Epidermal melanocyte (primary cell): ENCODE measurements at regions not wholly inside any gene's neighbourhood (a gene's known extent, or its start where the extent isn't known, plus 50 kb on each side); places are given as distances from the start of the nearest gene placed in this dataset.

Experiments used
- DNase-seq: peaks from one replicate; pipeline ENCODE4 v3.0.0; 2011; ENCODE audit warnings: low spot score; ENCODE audit not compliant: insufficient read length

DNA sequence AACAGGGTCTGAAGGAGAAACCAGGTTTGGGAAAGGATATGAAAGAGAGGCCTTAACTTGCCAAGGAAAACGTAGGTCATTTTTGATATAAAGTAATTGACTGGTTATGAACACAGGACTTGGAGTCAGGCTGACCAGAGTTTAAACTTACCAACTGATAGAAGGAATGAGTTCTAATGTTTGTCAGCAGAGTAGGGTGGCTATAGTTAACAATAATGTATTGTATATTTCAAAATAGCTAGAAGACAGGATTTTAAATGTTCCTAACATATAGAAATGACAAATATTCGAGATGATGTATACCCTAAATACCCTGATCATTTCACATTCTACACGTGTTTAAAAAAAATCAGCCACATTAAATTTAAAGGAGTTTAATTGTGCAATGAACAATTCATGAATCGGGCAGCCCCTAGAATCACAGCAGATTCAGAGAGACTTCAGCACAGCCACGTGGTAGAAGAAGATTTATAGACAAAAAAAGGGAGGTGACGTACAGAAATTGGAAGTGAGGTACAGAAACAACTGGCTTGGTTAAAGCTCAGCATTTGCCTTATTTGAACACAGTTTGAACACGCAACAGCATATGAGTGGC, 52.5 kb upstream of the PLEKHG7 start:
- no peak for DNase-seq

DNA sequence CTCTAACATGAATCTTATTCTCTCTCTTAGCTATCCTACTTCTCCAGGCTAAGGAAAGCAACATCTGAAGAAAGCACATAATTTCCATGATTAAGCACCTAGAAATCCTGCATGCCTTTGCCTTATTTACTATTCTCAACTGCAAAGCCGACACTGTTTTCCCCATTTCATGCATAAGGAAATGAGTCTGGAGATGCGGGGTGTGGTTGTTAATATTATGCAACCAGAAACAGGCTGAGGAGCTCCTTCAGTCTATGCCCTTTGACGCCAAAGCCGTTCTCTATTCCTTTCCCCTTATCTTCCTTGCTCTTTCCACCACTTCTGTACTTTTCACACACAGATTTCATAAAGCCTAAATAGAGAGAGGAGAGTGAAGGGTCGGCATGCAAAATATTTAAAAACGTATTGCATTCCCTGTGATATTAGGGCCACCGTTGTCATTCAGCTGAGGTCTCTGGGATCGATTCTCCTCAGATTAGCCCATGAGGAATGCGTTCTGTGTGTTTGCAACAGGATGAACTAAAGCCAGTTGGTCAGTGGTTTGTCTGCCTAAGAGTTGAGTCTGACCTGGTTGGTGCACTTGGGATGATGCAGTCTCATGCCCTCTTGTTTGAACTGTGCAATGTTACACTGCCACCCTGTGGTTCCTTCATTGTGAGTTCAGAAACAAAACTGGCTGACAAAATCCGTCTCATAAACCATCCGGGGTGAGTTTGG, 53.1 kb upstream of the PLEKHG7 start:
- DNase-seq: peak; percentile 71

DNA sequence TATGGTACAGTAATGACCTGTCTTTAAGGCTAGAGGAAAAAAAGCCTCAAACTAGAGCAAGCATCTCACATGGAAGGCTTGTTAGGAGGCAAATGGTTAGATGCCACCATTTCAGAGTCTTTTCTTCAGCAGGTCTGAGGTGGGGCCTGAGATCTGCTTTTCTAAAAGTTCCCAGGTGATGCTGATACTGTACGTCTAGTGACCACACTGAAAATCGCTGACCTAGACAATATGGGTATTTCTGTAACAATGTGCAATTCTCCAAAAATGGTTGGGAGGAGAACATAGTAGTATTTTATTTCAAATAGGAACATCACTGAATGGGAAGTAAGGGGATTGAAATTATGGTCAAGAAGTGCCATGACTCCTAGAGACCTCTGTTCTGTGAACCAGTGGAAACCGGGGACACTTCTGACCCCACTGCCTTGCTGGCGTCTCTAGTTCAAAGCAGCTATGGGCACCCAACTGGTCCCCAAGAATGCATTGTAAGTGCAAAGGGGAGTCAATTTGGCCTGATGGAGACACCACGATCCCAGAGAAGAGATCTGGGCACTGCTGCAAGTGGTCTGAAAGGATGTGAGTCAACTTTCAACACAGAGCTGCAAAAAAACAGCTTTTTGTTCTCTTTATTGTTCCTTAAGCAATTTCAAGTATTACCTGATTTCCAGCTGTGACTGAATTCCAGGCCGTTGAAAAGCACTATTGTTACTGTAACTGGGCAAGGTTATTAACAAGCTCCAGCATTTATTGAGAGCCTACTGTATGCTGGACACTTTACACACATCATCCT, 54.4 kb upstream of the PLEKHG7 start:
- DNase-seq: no peak

- no peak for DNase-seq
Measured at GRCh38 chr12:92641291-92641690, 61.5 kb upstream of the PLEKHG7 start.

DNA sequence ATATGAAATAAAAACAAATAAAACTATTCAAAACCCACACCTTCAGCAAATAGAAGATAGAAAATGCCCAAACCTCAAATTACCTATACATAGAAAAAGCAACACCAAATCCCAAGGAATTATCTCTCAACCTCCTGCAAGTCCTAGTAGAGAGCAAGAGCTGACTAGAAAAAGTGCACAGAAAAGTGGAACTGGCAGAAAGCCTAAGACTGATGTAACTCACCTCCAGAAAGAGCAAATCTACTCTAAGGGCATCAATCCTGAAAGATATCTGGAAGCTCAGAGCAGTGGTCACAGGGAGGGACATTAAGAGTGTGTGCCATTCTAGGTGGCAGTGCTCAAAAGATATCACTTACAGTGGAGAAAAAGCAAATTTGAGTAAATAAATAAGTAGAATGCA, 62.1 kb upstream of the PLEKHG7 start:
- DNase-seq: no peak

GRCh38 chr12:92639017-92639416, 63.8 kb upstream of the PLEKHG7 start:
- no peak for DNase-seq

DNA sequence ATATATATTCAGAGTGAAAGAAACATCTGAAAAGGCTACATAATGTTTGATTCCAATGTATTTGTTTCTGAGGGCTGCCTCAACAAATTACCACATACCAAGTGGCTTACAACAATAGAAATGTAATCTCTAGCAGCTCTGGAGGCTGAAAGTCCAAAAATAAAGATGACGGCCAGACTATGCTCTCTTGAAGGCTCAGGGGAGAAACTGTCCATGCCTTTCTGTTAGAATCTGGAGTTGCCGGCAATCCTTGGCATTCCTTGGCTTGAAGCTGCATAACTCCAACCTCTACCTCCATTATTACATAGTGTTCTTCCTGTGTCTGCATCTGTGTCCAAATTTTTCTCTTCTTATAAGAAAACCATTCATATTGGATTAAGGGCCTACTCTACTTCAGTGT, 68.1 kb upstream of the PLEKHG7 start:
- DNase-seq: no peak

GRCh38 chr12:92634202-92634601, 68.6 kb upstream of the PLEKHG7 start:
- no peak for DNase-seq

GRCh38 chr12:92630968-92631367, 71.8 kb upstream of the PLEKHG7 start:
- DNase-seq: no peak

- DNase-seq: no peak
Measured at GRCh38 chr12:92629349-92630065, 73.3 kb upstream of the PLEKHG7 start.

DNA sequence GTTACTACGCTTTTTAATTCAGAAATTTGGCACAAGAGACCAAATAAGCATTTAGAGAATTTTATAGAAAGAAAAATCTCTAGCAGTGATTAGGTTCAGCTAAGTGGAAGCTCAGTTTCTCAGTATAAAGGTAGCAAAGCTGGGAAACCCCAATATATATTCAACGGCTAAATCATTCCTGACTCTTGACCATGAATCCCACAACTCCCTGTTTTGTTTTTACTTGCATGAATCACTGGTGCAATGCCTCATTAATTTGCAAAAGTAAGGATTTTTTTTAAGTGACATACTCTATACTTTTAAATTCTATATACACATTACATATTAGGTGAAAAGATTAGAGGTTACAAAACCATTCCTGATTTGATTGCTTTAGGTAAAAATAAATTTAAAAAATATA, 74.3 kb upstream of the PLEKHG7 start:
- no peak for DNase-seq

DNA sequence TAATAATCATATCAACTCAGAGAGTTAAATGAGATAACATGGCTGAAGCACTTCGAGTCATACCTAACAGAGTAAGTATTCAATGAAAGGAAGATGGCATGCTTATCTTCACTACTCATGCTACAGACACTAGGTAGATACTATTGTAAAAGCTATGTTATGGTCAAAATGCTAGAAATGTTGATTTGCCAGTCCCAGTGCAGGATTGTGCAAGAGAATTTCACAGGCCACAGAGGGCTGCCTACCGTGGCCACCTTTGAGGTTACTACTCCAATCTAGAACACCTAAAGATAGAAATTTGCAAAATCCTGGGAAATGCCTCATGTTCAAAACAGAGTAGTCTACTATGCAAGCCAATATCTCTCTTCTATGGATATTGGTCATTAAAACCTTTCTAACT, 75.3 kb upstream of the PLEKHG7 start:
- DNase-seq: no peak

GRCh38 chr12:92625639-92626310, 77.0 kb upstream of the PLEKHG7 start:
- DNase-seq: no peak

- DNase-seq: no peak
Measured at GRCh38 chr12:92624236-92624635, 78.6 kb upstream of the PLEKHG7 start.

- DNase-seq: no peak
Measured at GRCh38 chr12:92623386-92623785, 79.4 kb upstream of the PLEKHG7 start.

DNA sequence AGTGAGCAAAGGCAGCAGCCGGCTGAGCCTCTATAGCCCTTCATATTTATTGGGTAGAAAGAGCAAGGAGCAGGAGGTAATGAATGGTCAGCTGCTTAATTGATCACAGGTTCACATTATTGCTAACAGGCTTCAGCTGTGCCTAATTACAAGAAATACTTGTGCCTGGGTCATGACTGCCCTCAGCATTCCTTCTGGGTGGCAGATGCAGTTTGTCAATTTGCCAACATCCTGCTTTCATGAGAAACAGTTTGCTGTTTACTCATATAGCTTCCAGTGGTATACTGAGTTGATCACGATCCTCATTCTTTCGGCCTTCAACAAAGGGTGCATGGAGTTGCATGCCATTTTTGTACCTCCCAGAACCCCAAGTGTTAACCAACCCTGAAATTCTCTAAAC, 81.0 kb upstream of the PLEKHG7 start:
- no peak for DNase-seq

DNA sequence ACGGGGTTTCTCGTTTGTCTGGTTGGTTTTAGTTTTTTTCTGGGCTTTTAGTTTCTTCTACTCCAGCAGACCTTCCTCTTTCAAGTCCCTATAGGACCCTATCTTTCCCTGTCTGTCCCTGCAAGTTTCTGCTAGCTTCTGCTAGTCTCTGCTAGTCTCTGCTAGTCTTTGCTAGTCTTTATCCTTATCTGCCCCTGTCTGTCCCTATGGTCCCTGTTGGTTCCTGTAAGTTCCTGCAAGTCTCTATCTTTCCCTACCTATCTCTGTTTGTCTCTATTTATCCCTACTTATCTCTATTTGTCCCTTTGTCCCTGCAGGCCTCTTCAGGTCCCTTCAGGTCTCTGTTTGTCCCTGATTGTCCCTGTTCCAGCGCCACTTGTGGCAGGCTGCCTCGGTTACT, 81.5 kb upstream of the PLEKHG7 start:
- DNase-seq: no peak

- no peak for DNase-seq
Measured at GRCh38 chr12:92619730-92620684, 82.8 kb upstream of the PLEKHG7 start.

GRCh38 chr12:92619026-92619425, 83.8 kb upstream of the PLEKHG7 start:
- no peak for DNase-seq

GRCh38 chr12:92615703-92616102, 87.1 kb upstream of the PLEKHG7 start:
- DNase-seq: no peak
